Transverse colon (tissue), 4 donors: ENCODE measurements at regions not wholly inside any gene's neighbourhood (a gene's known extent, or its start where the extent isn't known, plus 50 kb on each side); places are given as distances from the start of the nearest gene placed in this dataset.

ENCODE experiments used
- DNase-seq: peaks from one replicate; pipeline ENCODE4 v3.0.0-alpha.2; 2019
- H3K27ac ChIP-seq, 4 donors: fragments of 200-600 bp; sonication (generic); 2 replicates each; pipeline ENCODE4 v1.5.1; 2016 to 2018; ENCODE audit warnings: inconsistent platforms in 4 of 4
- H3K27me3 ChIP-seq: fragments of 200-600 bp; sonication (generic); 2 replicates; pipeline ENCODE4 v1.5.1; 2017; ENCODE audit warnings: inconsistent platforms
- H3K36me3 ChIP-seq, 4 donors: fragments of 200-600 bp; sonication (generic); 2 replicates each; pipeline ENCODE4 v1.5.1; 2017 to 2019; ENCODE audit warnings: inconsistent platforms in 4 of 4
- H3K4me1 ChIP-seq, 4 donors: fragments of 200-600 bp; sonication (generic); 2 replicates each; pipeline ENCODE4 v1.5.1; 2017 to 2020; ENCODE audit warnings: inconsistent platforms in 4 of 4
- H3K4me3 ChIP-seq, 4 donors: fragments of 200-600 bp; sonication (generic); 1 replicate in 1 of 4; 2 replicates in 3 of 4; pipeline versions ENCODE4 v1.5.1 to v1.6.1; 2017 to 2019; ENCODE audit warnings: inconsistent platforms in 4 of 4
- H3K9me3 ChIP-seq, 2 donors: fragments of 200-600 bp; sonication (generic); 2 replicates each; pipeline ENCODE4 v1.5.1; 2017 to 2019; ENCODE audit warnings: inconsistent platforms in 2 of 2
- EP300 ChIP-seq: sonication (generic); formaldehyde crosslinking; IDR thresholded peaks from one replicate; pipeline ENCODE4 v1.6.1; 2017; ENCODE audit warnings: antibody characterized with exemption, low read depth
- POLR2A ChIP-seq: fragments of 450-650 bp; IDR thresholded peaks from one replicate; pipeline ENCODE4 v1.6.1; 2016; ENCODE audit warnings: antibody characterized with exemption, mild to moderate bottlenecking, moderate library complexity
- POLR2AphosphoS5 ChIP-seq, 3 donors: sonication (generic); formaldehyde crosslinking; IDR thresholded peaks; one replicate each; pipeline ENCODE4 v1.6.1; 2016; ENCODE audit warnings: antibody characterized with exemption in 3 of 3
- WGBS, 2 donors: methylation state at CpG; one replicate each; pipeline ENCODE4 v1.1.5; 2018; ENCODE audit warnings: low coverage in 1 of 2; 5-methylcytosine and 5-hydroxymethylcytosine counted together
- in situ Hi-C, 4 donors: fragments of 200-750 bp; cut with MboI; loops; one replicate each; pipeline versions ENCODE4 v1.15.0 to v1.15.1; 2017; ENCODE audit warnings: low sequenced_read_pairs in 3 of 4, low pct_ligation_motif_present in 1 of 4, low pct_unique_long_range_greater_than_20kb in 1 of 4
- intact Hi-C: fragments of 100-400 bp; cut with DNase I; formaldehyde crosslinking; loops from one replicate; pipeline ENCODE4 v1.15.1; 2023; ENCODE audit warnings: low total_unique reads
- TF ChIP-seq, protein P1 (sequence below), 5 experiments: fragments of 200-600 bp in 3 of 5; fragments of 450-650 bp in 2 of 5; sonication (generic) in 3 of 5; IDR thresholded peaks; 1 replicate in 2 of 5; 2 replicates in 3 of 5; pipeline ENCODE4 v1.5.1; 2016 to 2017; ENCODE audit warnings: antibody characterized with exemption in 5 of 5, inconsistent platforms in 3 of 5, mild to moderate bottlenecking in 2 of 5, moderate library complexity in 1 of 5

DNA sequence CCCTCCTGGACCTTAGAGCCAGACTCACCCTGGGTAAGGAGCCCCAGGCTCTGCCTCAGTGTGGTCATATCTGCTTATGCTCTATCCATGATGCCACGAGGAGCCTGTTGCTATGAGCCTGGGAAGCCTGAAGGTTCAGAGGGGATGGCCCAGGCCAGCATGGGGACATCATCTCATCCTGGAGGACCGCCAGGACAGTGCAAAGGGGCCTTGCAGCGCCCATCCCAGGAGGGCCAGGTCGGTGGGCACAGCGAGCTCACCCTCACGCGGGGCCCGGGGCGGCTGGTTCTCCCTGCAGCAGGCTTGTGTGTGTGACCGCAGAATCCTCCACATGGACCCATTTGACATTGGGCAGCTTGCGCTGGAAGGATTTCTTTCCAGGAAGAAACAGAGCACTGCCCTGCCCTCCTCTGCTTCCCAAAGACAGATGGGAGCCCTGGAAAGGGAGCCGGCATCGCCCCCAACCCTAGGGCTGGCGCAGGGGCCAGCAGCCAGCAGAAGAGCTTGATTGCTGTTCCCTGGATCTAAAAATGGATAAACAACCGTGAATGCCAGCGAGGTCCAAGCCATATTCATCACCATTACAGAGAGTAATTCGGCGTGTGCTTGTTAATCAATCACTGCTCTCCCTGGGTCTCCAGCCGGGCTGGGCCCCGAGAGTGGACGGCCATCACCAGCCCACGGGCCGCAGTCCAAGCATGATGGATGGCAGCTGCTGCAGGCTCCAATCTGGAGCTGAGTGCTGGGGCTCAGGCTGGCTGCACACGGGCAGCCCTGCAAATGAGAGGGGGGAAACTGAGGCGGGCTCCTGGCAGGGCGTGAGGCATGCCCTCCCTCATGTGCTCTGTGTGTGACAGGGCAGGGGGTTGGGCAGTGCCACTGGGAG lies 739.7 kb downstream of the BRD1 start:
- WGBS, 2 donors = 62% methylated on average over 25 of the region's 26 CpGs; no CpG with 5 or more reads in 1 of the 2 donors
- Histone ChIP-seq H3K36me3 (no peaks in the 10 kb centered on the region), H3K9me3 (no peaks in the 10 kb centered on the region), H3K4me3 (no peak overlapping the region), H3K27ac (no peak overlapping the region), H3K27me3 (no peaks in the 10 kb centered on the region), H3K4me1 (no peaks in the 10 kb centered on the region)
- TF ChIP-seq POLR2AphosphoS5 (IDR thresholded peaks at IDR 0.05) (no peak), EP300 (no peak), POLR2A (no peak)
- TF ChIP-seq, protein P1, sequence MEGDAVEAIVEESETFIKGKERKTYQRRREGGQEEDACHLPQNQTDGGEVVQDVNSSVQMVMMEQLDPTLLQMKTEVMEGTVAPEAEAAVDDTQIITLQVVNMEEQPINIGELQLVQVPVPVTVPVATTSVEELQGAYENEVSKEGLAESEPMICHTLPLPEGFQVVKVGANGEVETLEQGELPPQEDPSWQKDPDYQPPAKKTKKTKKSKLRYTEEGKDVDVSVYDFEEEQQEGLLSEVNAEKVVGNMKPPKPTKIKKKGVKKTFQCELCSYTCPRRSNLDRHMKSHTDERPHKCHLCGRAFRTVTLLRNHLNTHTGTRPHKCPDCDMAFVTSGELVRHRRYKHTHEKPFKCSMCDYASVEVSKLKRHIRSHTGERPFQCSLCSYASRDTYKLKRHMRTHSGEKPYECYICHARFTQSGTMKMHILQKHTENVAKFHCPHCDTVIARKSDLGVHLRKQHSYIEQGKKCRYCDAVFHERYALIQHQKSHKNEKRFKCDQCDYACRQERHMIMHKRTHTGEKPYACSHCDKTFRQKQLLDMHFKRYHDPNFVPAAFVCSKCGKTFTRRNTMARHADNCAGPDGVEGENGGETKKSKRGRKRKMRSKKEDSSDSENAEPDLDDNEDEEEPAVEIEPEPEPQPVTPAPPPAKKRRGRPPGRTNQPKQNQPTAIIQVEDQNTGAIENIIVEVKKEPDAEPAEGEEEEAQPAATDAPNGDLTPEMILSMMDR (IDR thresholded peaks at IDR 0.05) = no peak
- in situ Hi-C loops (no loop called here), intact Hi-C loops (no loop called here)
- DNase-seq = no peak

DNA sequence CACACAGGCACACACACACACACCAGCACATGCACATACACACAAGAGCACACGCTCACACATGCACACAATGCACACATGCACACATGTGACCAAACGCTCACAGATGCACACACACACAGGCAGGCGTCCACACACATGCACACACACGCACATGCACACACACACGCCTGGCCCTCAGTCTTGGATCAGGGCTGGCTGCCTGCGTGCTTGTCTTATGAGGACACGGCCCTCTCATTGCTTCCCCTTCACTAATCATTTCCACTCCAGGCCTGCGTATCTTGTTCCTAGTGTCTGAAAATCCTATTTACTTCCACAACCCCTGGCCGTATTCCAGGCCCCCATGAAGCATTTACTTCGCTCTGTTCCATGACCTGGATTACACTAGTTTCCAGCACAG lies 740.5 kb downstream of the BRD1 start:
- no peak overlapping the region for H3K4me3 ChIP-seq
- no peaks in the 10 kb centered on the region for H3K9me3 ChIP-seq
- H3K4me1 ChIP-seq = no peaks in the 10 kb centered on the region
- no peak for DNase-seq
- TF ChIP-seq POLR2AphosphoS5 (IDR thresholded peaks at IDR 0.05) (no peak), EP300 (no peak), POLR2A (no peak)
- TF ChIP-seq, protein P1 (IDR thresholded peaks at IDR 0.05) = no peak
- H3K27me3 ChIP-seq = no peaks in the 10 kb centered on the region
- H3K36me3 ChIP-seq = no peaks in the 10 kb centered on the region
- intact Hi-C loops (no loop called here), in situ Hi-C loops (no loop called here)
- 31 to 40% methylated on average over 3 to 10 of the region's 10 CpGs for WGBS, 2 donors
- no peak overlapping the region for H3K27ac ChIP-seq

DNA sequence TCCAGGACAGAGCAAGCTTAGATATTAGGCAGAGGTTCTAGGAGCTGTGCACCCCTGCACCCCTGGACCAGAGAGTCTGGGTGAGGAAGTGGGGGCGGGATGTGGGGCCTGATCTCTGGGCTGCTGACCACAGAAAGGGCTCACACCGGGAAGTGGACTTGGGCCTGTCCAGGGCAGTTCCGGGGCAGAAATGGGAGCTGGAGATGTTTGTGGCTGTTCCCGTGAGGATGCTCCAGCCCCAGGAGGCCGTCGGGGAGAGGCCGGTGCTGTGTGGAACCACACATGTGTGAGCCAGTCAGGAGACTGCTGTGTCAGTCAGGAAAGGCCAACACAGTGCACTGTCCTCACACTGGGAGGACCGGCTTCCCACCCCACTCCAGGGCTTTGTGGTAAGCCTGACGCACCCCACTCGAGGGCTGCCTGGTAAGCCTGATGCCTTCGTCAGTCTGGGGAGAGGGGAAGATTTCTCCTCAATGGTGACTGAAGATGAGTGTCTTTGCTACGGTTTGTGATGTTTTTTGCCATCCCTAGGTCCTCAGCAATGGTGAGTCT lies 741.0 kb downstream of the BRD1 start:
- no peak overlapping the region for H3K27ac ChIP-seq
- H3K4me1 ChIP-seq = no peaks in the 10 kb centered on the region
- intact Hi-C loops = no loop called here
- H3K4me3 ChIP-seq = no peak overlapping the region
- H3K9me3 ChIP-seq = no peaks in the 10 kb centered on the region
- in situ Hi-C loops = no loop called here
- H3K27me3 ChIP-seq = no peaks in the 10 kb centered on the region
- WGBS, 2 donors = 74% methylated on average over 12 of the region's 12 CpGs; no CpG with 5 or more reads in 1 of the 2 donors
- H3K36me3 ChIP-seq = no peaks in the 10 kb centered on the region
- no peak for DNase-seq
- TF ChIP-seq POLR2A (no peak), POLR2AphosphoS5 (IDR thresholded peaks at IDR 0.05) (no peak), EP300 (no peak)
- TF ChIP-seq, protein P1 (IDR thresholded peaks at IDR 0.05) = no peak

GRCh38 chr22:49086181-49086580 lies 741.5 kb downstream of the BRD1 start:
- H3K27me3 ChIP-seq = no peaks in the 10 kb centered on the region
- WGBS, 2 donors = 43 to 67% methylated on average over 5 to 13 of the region's 13 CpGs
- TF ChIP-seq POLR2A = no peak
- TF ChIP-seq EP300 = no peak
- intact Hi-C loops = no loop called here
- H3K36me3 ChIP-seq = no peaks in the 10 kb centered on the region
- no peaks in the 10 kb centered on the region for H3K4me1 ChIP-seq
- DNase-seq = no peak
- no peak overlapping the region for H3K4me3 ChIP-seq
- no peak overlapping the region for H3K27ac ChIP-seq
- in situ Hi-C loops = no loop called here
- no peaks in the 10 kb centered on the region for H3K9me3 ChIP-seq
